Neural cell (in vitro differentiated cells): ENCODE measurements at regions not wholly inside any gene's neighbourhood (a gene's known extent, or its start where the extent isn't known, plus 50 kb on each side); places are given as distances from the start of the nearest gene placed in this dataset.

Experiments
- H2AFZ ChIP-seq: fragments of 200-600, 300-800 bp; sonication (generic), shearing (Covaris generic); 2 replicates; pipeline ENCODE4 v1.6.0; 2014; ENCODE audit warnings: low read depth, mild to moderate bottlenecking, antibody characterized with exemption, low read length, moderate library complexity
- H3F3A ChIP-seq: fragments of 200-600 bp; shearing (Covaris generic); 2 replicates; pipeline ENCODE4 v1.6.1; 2016; ENCODE audit warnings: mild to moderate bottlenecking, moderate library complexity, mixed read lengths, antibody characterized with exemption, low read length; ENCODE audit not compliant: insufficient read depth, poor library complexity, severe bottlenecking
- H3K27ac ChIP-seq: fragments of 200-600, 300-800 bp; sonication (generic), shearing (Covaris generic); 2 replicates; pipeline ENCODE4 v1.5.1; 2014; ENCODE audit warnings: mild to moderate bottlenecking, low read length, moderate library complexity
- H3K27me3 ChIP-seq: fragments of 300-800, 200-600 bp; sonication (generic), shearing (Covaris generic); 2 replicates; pipeline ENCODE4 v1.6.0; 2014; ENCODE audit warnings: mild to moderate bottlenecking, low read depth, low read length, moderate library complexity; ENCODE audit not compliant: insufficient read depth
- H3K36me3 ChIP-seq: fragments of 300-800, 200-600 bp; sonication (generic), shearing (Covaris generic); 2 replicates; pipeline ENCODE4 v1.5.1; 2014; ENCODE audit warnings: mild to moderate bottlenecking, antibody characterized with exemption, low read length, moderate library complexity; ENCODE audit not compliant: insufficient read depth
- H3K4me2 ChIP-seq: fragments of 300-800, 200-600 bp; sonication (generic), shearing (Covaris generic); 2 replicates; pipeline ENCODE4 v1.6.0; 2014; ENCODE audit warnings: mild to moderate bottlenecking, low read length
- H3K4me3 ChIP-seq: fragments of 300-800, 200-600 bp; sonication (generic), shearing (Covaris generic); 2 replicates; pipeline ENCODE4 v1.5.1; 2014; ENCODE audit warnings: mild to moderate bottlenecking, low read length, moderate library complexity
- H3K79me2 ChIP-seq: fragments of 200-600 bp; shearing (Covaris generic); replicated peaks from 2 replicates; pipeline ENCODE4 v1.6.0; 2014; ENCODE audit warnings: mild to moderate bottlenecking, low read length, moderate library complexity; ENCODE audit not compliant: insufficient read depth
- H3K9ac ChIP-seq: fragments of 300-800, 200-600 bp; sonication (generic), shearing (Covaris generic); 2 replicates; pipeline ENCODE4 v1.6.1; 2016; ENCODE audit warnings: mild to moderate bottlenecking, low read length, mixed read lengths
- H3K9me2 ChIP-seq: fragments of 200-600 bp; shearing (Covaris generic); 2 replicates; pipeline ENCODE4 v1.6.1; 2016; ENCODE audit warnings: mild to moderate bottlenecking, low read length, mixed read lengths; ENCODE audit not compliant: insufficient read depth
- H3K9me3 ChIP-seq: fragments of 200-600, 300-800 bp; sonication (generic), shearing (Covaris generic); 2 replicates; pipeline ENCODE4 v1.6.1; 2016; ENCODE audit warnings: mild to moderate bottlenecking, mixed run types, low read length, moderate library complexity, mixed read lengths
- H4K20me1 ChIP-seq: fragments of 200-600 bp; shearing (Covaris generic); 2 replicates; pipeline ENCODE4 v1.6.1; 2016; ENCODE audit warnings: mild to moderate bottlenecking, mixed run types; ENCODE audit not compliant: insufficient read depth
- CTCF ChIP-seq: fragments of 450-650 bp; IDR thresholded peaks from 2 replicates; pipeline ENCODE4 v1.5.1; 2014; ENCODE audit warnings: antibody characterized with exemption, mild to moderate bottlenecking, moderate library complexity; ENCODE audit not compliant: poor library complexity, severe bottlenecking
- EP300 ChIP-seq: fragments of 450-650 bp; conservative IDR thresholded peaks from 2 replicates; pipeline ENCODE4 v1.6.1; 2014; ENCODE audit warnings: antibody characterized with exemption, mild to moderate bottlenecking, moderate library complexity; ENCODE audit not compliant: poor library complexity, severe bottlenecking
- EZH2 ChIP-seq: fragments of 200-600, 300-800 bp; shearing (Covaris generic), sonication (generic); IDR thresholded peaks from 2 replicates; pipeline ENCODE4 v1.6.1; 2014; ENCODE audit warnings: antibody characterized with exemption, low read length, borderline replicate concordance, mild to moderate bottlenecking; ENCODE audit not compliant: insufficient read depth, poor library complexity, severe bottlenecking
- MXI1 ChIP-seq: fragments of 450-650 bp; conservative IDR thresholded peaks from 2 replicates; pipeline ENCODE4 v1.6.1; 2014; ENCODE audit warnings: antibody characterized with exemption, mild to moderate bottlenecking; ENCODE audit not compliant: poor library complexity, severe bottlenecking
- POLR2AphosphoS5 ChIP-seq: IDR thresholded peaks from 2 replicates; pipeline ENCODE4 v1.6.1; 2012
- RAD21 ChIP-seq: fragments of 450-650 bp; conservative IDR thresholded peaks from 2 replicates; pipeline ENCODE4 v1.6.1; 2014; ENCODE audit warnings: antibody characterized with exemption, mild to moderate bottlenecking, moderate library complexity
- SMC3 ChIP-seq: fragments of 450-650 bp; conservative IDR thresholded peaks from 2 replicates; pipeline ENCODE4 v1.6.1; 2014; ENCODE audit warnings: antibody characterized with exemption, mild to moderate bottlenecking, moderate library complexity; ENCODE audit not compliant: poor library complexity
- TAF1 ChIP-seq: IDR thresholded peaks from 2 replicates; pipeline ENCODE4 v1.6.1; 2012; ENCODE audit warnings: low read depth
- TF ChIP-seq, protein P1 (sequence below): IDR thresholded peaks from 2 replicates; pipeline ENCODE4 v1.6.1; 2012; ENCODE audit warnings: borderline replicate concordance

GRCh38 chr22:49457146-49457545, 370.5 kb downstream of the BRD1 start:
- Histone ChIP-seq H3K27ac (no peak overlapping the region), H3K9me3 (no peaks in the 10 kb centered on the region), H3K9ac (no peak overlapping the region), H2AFZ (no peak overlapping the region), H3K27me3 (no peaks in the 10 kb centered on the region), H3F3A (no peaks in the 10 kb centered on the region), H3K4me3 (no peak overlapping the region), H4K20me1 (no peaks in the 10 kb centered on the region), H3K9me2 (no peaks in the 10 kb centered on the region), H3K36me3 (no peaks in the 10 kb centered on the region), H3K79me2 (no peaks in the 10 kb centered on the region), H3K4me2 (no peak overlapping the region)
- TF ChIP-seq EZH2 (no peak), TAF1 (no peak), CTCF (no peak), RAD21 (no peak), EP300 (no peak), POLR2AphosphoS5 (no peak), MXI1 (no peak)

DNA sequence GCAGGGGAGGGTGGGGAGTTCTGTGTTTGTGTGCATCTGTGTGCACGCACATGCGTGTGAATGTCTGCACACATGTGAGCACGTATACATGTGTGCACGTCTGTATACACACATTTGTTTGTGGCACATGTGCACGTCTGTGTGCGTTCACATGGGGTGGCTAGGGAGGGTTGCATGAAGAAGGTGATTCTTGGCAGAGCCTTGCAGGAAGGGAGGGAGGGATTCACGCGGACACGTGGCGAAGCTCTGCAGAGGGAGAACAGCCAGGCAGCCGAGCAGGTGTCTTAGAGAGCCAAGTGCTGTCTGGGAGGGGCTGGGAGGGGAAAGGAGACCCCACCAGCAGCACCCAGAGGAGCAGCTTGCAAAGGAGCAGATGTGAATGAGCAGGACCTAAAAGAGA, 372.1 kb downstream of the BRD1 start:
- H3K9ac ChIP-seq: no peak overlapping the region
- no peaks in the 10 kb centered on the region for H3K9me2 ChIP-seq
- no peaks in the 10 kb centered on the region for H3K36me3 ChIP-seq
- no peak overlapping the region for H2AFZ ChIP-seq
- H3K27ac ChIP-seq: no peak overlapping the region
- TF ChIP-seq EP300 (no peak), POLR2AphosphoS5 (peak; percentile 31), EZH2 (no peak), MXI1 (no peak), CTCF (no peak), SMC3 (no peak), RAD21 (no peak)
- TF ChIP-seq, protein P1, sequence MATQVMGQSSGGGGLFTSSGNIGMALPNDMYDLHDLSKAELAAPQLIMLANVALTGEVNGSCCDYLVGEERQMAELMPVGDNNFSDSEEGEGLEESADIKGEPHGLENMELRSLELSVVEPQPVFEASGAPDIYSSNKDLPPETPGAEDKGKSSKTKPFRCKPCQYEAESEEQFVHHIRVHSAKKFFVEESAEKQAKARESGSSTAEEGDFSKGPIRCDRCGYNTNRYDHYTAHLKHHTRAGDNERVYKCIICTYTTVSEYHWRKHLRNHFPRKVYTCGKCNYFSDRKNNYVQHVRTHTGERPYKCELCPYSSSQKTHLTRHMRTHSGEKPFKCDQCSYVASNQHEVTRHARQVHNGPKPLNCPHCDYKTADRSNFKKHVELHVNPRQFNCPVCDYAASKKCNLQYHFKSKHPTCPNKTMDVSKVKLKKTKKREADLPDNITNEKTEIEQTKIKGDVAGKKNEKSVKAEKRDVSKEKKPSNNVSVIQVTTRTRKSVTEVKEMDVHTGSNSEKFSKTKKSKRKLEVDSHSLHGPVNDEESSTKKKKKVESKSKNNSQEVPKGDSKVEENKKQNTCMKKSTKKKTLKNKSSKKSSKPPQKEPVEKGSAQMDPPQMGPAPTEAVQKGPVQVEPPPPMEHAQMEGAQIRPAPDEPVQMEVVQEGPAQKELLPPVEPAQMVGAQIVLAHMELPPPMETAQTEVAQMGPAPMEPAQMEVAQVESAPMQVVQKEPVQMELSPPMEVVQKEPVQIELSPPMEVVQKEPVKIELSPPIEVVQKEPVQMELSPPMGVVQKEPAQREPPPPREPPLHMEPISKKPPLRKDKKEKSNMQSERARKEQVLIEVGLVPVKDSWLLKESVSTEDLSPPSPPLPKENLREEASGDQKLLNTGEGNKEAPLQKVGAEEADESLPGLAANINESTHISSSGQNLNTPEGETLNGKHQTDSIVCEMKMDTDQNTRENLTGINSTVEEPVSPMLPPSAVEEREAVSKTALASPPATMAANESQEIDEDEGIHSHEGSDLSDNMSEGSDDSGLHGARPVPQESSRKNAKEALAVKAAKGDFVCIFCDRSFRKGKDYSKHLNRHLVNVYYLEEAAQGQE: no peak
- H3K4me3 ChIP-seq: no peak overlapping the region
- H4K20me1 ChIP-seq: no peaks in the 10 kb centered on the region
- H3K79me2 ChIP-seq: no peaks in the 10 kb centered on the region
- H3K4me2 ChIP-seq: no peak overlapping the region
- H3F3A ChIP-seq: no peaks in the 10 kb centered on the region
- no peaks in the 10 kb centered on the region for H3K27me3 ChIP-seq
- H3K9me3 ChIP-seq: no peaks in the 10 kb centered on the region
